Ramos (cell line): ENCODE measurements at regions not wholly inside any gene's neighbourhood (a gene's known extent, or its start where the extent isn't known, plus 50 kb on each side); places are given as distances from the start of the nearest gene placed in this dataset.

ENCODE experiments used
- in situ Hi-C: fragments of 300-500 bp; cut with MboI; formaldehyde crosslinking; loops from one replicate; pipeline ENCODE4 v1.14.3; 2022; ENCODE audit warnings: low sequenced_read_pairs; ENCODE audit not compliant: unreplicated experiment

GRCh38 chr17:33603789-33604188 lies 310.7 kb upstream of the ASIC2 start:
- in situ Hi-C loops, result no loop called here

DNA sequence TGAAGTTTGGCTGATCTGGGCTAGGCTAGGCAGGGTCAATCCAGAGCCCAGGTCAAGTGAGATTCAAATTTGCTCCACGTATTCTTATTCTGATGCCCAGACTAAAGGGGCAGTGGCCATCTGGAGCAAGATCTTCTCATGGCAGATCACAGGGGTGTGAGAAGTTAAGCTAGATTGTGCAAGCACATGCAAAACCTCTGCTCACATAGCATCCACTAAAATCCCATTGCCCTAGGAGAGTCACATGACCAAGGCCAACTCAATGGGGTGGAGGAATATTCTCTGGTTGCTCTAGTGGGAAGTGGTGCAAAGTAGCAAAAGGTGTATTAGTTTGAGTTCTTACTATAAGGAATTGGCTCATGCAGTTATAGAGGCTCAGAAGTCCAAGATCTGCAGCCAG lies 318.4 kb upstream of the ASIC2 start:
- in situ Hi-C loops, result no loop called here

GRCh38 chr17:33615861-33616260 lies 322.8 kb upstream of the ASIC2 start:
- in situ Hi-C loops, result no loop called here

DNA sequence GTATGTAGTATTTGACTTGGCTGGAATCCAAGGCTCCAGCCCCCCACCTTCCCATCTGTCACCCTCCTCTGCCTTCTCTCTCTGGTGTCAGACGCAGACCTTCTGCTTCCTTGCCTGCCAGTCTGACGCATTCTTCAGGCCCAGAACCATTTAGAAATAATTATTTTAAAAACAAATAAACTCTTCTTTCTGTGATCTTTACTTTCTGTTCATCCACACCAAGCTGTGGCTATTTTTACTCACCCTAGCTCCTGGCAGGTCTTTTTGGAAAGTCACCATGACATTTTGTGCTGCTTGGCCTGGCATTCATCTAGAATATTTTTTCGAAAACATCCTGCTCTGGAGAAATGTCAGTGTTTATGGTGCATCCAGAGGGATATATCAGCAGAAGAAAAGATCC lies 330.7 kb upstream of the ASIC2 start:
- in situ Hi-C loops, result no loop called here

GRCh38 chr17:33628500-33629346 lies 335.6 kb upstream of the ASIC2 start:
- in situ Hi-C loops, result no loop called here

DNA sequence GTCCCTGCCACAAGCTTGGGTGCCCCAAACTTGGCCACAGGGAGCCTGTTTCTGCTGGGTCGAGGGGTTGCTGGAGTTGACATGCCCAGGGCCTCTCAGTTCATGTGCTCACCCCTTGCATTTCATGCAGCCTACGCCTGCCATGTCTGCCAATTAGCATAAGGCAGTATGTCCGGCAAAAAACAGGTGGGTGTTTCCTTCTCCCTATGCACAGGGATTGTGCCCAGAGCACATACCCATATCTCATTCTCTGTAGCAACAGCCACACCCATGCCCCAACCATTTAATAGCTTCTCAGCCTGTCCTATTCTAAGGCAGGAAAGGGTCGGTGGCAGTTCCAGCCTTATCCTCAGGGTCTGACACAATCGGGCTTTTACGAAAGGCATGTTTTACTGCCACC lies 340.4 kb upstream of the ASIC2 start:
- in situ Hi-C loops, result no loop called here

DNA sequence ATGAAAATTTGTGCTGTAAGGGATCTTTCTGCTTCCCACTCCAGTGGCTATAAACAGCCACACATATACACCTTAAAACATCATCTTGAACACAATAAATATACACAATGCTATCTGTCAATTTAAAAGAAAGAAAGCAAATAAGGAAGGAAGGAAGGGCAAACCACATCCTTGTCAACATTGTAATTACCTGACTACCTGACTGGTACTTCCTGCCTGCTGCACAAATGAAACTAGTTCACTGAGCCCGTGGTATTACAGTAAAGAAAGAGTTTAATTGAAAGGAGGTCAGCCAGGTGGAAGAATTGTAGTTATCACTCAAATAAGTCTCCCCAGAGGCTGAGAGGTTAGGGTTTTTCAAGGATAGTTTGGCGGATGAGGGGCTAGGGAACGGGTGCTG lies 344.4 kb upstream of the ASIC2 start:
- in situ Hi-C loops, result no loop called here

DNA sequence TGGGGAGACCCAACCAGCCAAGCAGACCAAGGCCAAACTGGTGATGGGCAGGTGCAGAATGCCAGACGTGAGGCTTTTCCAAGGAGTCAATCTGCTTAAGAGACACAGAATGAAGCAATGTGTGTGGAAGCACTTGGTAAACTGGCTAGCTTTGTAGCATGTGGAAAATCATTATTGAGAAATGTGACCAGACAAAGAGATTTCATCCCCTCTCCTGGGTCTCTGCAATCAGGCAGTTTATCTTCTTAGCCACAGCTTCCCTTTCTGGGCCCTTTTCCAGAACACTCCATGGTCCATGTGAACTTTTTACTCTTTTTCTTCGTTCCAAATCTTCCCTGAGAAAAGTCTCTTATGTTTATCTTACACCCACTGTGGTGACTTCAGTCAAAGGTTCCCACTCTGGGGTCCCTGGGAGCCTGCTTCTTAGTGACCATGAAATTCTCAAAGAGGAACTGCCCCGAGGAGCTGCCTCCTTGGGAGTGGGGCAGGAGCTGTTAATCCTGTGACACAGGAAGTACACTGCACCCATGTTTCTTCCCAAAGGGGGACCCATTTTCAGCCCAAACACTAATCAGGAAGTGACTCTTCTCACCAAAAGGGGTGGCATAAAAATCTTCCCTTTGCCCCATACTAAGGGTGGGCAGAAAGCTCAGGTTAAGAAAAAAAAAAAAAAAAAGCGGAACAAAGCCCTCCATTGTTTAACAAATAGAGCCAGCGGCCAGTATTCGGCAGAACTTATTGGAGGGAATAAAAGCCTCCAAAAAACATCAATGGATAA lies 346.2 kb upstream of the ASIC2 start:
- in situ Hi-C loops, result no loop called here

- in situ Hi-C loops, result no loop called here
These were observed 347.5 kb upstream of the ASIC2 start for GRCh38 chr17:33640629-33641028.

- in situ Hi-C loops, result no loop called here
These were observed 348.9 kb upstream of the ASIC2 start for GRCh38 chr17:33642002-33642401.

DNA sequence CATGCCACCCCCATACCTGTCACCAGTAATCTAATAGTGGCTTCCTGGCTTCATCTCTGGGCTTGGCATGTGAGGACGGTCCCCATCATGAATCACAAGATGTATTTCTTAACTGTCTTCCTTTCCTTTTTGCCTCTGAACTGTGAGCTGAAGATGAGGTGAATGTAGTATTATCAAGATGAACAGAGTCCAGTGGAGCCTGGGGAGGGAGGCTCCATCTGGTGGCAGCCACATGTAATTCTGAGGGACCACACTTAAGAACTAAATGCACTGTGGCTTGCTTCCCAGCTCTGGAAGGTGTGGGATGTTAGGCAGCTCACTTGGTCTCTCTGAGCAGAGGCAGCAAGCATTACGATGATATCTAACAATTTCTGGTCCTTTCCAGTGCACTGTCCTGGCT lies 354.9 kb upstream of the ASIC2 start:
- in situ Hi-C loops, result no loop called here

DNA sequence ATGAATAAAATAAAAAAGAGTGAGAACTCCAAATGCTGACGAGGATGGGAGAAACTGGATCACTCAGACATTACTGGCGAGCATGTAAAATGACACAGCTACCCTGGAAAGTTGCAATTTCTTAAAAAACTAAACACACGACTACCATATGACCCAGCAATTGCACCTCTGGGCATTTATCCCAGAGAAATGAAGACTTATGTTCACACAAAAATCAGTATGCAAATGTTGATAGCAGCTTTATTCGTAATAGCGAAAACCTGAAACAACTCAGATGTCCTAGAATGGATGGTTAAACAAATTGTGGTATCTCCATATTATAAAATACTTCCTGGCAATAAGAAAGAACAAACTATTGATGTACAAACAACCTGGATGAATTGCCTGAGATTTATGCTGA lies 357.2 kb upstream of the ASIC2 start:
- in situ Hi-C loops, result no loop called here

- in situ Hi-C loops, result no loop called here
These were observed 358.6 kb upstream of the ASIC2 start for GRCh38 chr17:33651686-33652085.

- in situ Hi-C loops, result no loop called here
These were observed 359.8 kb upstream of the ASIC2 start for GRCh38 chr17:33652731-33653398.

DNA sequence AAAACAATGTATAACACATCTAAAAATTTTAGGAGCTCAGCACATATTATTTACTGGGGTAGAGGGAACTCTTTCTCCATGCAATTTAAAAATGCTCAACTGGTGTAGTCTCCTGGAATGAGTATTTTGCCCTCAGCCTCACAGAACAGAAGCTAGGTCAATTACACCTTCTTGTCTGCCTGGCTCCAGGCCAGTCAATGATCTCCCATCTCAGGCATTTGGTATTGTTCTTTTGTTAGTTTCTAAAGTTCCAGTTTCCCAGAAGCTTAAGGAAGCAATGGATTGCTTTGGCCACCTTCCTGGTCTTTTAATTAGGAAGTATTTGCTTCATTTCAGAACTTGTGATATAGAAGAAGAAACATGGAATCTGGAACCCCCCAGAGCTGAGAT lies 360.3 kb upstream of the ASIC2 start:
- in situ Hi-C loops, result no loop called here

- in situ Hi-C loops, result no loop called here
These were observed 364.1 kb upstream of the ASIC2 start for GRCh38 chr17:33657181-33657580.

GRCh38 chr17:33661975-33662374 lies 368.9 kb upstream of the ASIC2 start:
- in situ Hi-C loops, result no loop called here

GRCh38 chr17:33664116-33664840 lies 371.2 kb upstream of the ASIC2 start:
- in situ Hi-C loops, result no loop called here

DNA sequence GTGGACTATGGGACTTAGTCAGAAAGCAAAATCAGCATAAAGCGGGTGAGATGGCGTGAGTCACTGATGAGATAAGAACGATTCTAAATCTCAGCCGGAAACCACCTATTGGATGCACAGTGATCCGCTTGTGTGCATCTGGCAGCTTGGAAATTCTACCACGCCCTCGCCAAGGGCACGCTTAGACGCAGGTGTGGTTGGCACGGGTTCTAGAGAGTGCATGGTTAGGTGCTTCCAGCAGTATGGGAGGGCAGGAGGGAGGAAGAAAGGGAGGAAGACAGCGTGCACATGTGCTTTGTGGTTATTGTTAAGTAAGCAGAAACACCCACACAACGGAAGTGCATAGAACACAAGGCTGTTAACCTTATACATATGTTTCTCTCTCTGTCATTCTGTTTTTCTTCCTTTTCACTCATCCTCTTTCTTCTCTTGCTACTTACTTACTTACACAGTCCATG lies 374.0 kb upstream of the ASIC2 start:
- in situ Hi-C loops, result no loop called here

- in situ Hi-C loops, result no loop called here
These were observed 374.6 kb upstream of the ASIC2 start for GRCh38 chr17:33667671-33668070.
